ENCODE measurements at regions not wholly inside any gene's neighbourhood (a gene's known extent, or its start where the extent isn't known, plus 50 kb on each side); places are given as distances from the start of the nearest gene placed in this dataset.

GRCh38 chr1:228804173-228804572, 68.9 kb downstream of the RHOU start:
- no peak for TF ChIP-seq USF2 (IDR thresholded peaks at IDR 0.05; ENCODE audit: low read depth, low read length)
- TF ChIP-seq USF2 (CRISPR knock-in tag; IDR thresholded peaks at IDR 0.05; ENCODE audit: borderline replicate concordance), result no peak
- TF ChIP-seq CTCF (CRISPR knock-in tag; IDR thresholded peaks at IDR 0.05), result no peak
- TF ChIP-seq DDIT3 (CRISPR knock-in tag; IDR thresholded peaks at IDR 0.05), result no peak
- no peak for TF ChIP-seq ZNF280D (CRISPR knock-in tag; IDR thresholded peaks at IDR 0.05)

Measured in HepG2 (cell line).